Activated naive CD4-positive, alpha-beta T cell treated with anti-CD3 and anti-CD28 coated beads for 36 hours (primary cell): ENCODE measurements at regions not wholly inside any gene's neighbourhood (a gene's known extent, or its start where the extent isn't known, plus 50 kb on each side); places are given as distances from the start of the nearest gene placed in this dataset.

ENCODE experiments used
- CTCF ChIA-PET: fragments of 350-600 bp; sonication (Branson Sonifier 250); formaldehyde crosslinking; loops from one replicate; lab custom pipeline; 2021; ENCODE audit warnings: antibody characterized with exemption; lab: Charles Lee
- DNase-seq: peaks from one replicate; pipeline ENCODE4 v3.0.0-alpha.2; 2020
- H3K27ac Mint-ChIP-seq: one replicate; pipeline ENCODE4 v1.8.0; 2021; ENCODE audit warnings: mild to moderate bottlenecking, mixed read lengths
- H3K27me3 Mint-ChIP-seq: one replicate; pipeline ENCODE4 v1.8.0; 2021; ENCODE audit warnings: low read depth, mixed read lengths
- H3K36me3 Mint-ChIP-seq: one replicate; pipeline ENCODE4 v1.8.0; 2021; ENCODE audit warnings: low read depth, mixed read lengths
- H3K4me1 Mint-ChIP-seq: one replicate; pipeline ENCODE4 v1.8.0; 2021; ENCODE audit warnings: low read depth, mixed read lengths
- H3K4me3 Mint-ChIP-seq: one replicate; pipeline ENCODE4 v1.8.0; 2021; ENCODE audit warnings: mild to moderate bottlenecking, moderate library complexity, mixed read lengths
- H3K9me3 Mint-ChIP-seq: one replicate; pipeline ENCODE4 v1.8.0; 2021; ENCODE audit warnings: mixed read lengths
- intact Hi-C: fragments of 100-400 bp; cut with micrococcal nuclease; formaldehyde crosslinking; loops from one replicate; pipeline ENCODE4 v1.15.1; 2023

- Mint-ChIP-seq H3K36me3 (no peaks in the 10 kb centered on the region), H3K4me3 (no peak overlapping the region), H3K27ac (no peak overlapping the region), H3K27me3 (no peaks in the 10 kb centered on the region), H3K4me1 (peaks cover 21% of the 10 kb centered on the region), H3K9me3 (no peaks in the 10 kb centered on the region)
- intact Hi-C loops, result no loop called here
- no peak for DNase-seq
- CTCF ChIA-PET, result no interaction called here
These were observed 84.0 kb upstream of the NPY start for GRCh38 chr7:24199978-24200377.

GRCh38 chr7:24200407-24200966 lies 83.5 kb upstream of the NPY start:
- CTCF ChIA-PET, result no interaction called here
- Mint-ChIP-seq H3K27ac (no peak overlapping the region), H3K9me3 (no peaks in the 10 kb centered on the region), H3K36me3 (no peaks in the 10 kb centered on the region), H3K4me3 (no peak overlapping the region), H3K4me1 (peaks cover 21% of the 10 kb centered on the region), H3K27me3 (no peaks in the 10 kb centered on the region)
- DNase-seq, result no peak
- intact Hi-C loops, result no loop called here

DNA sequence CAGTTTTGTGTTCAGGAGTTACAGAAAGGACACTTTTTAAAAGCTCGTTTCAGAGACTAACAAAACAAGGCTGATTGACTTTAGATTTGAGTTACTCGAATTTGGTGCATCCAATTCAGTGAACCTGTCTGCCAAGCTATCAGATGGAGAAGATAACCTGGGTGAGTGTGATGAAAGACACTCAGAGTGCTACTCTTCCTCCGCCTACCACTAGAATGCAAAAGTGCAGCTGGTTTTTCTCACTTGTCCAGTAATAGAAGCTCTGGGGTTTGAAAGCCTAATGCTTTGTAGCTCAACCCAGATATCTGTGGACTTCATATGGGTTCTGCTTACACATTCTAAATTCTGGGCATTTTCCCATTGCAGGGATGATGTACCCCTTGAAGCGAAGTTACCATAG lies 82.8 kb upstream of the NPY start:
- peaks cover 21% of the 10 kb centered on the region for H3K4me1 Mint-ChIP-seq
- H3K27ac Mint-ChIP-seq, result no peak overlapping the region
- intact Hi-C loops, result no loop called here
- CTCF ChIA-PET, result no interaction called here
- no peaks in the 10 kb centered on the region for H3K27me3 Mint-ChIP-seq
- H3K36me3 Mint-ChIP-seq, result no peaks in the 10 kb centered on the region
- DNase-seq, result no peak
- H3K4me3 Mint-ChIP-seq, result no peak overlapping the region
- no peaks in the 10 kb centered on the region for H3K9me3 Mint-ChIP-seq

GRCh38 chr7:24212073-24212472 lies 71.9 kb upstream of the NPY start:
- H3K27me3 Mint-ChIP-seq, result no peaks in the 10 kb centered on the region
- CTCF ChIA-PET, result interaction anchor here (0.6 kb wide), 1 partner anchor 946 kb away, joined by 3 read pairs; no protein-coding TSS in a partner anchor
- no peak overlapping the region for H3K4me3 Mint-ChIP-seq
- no peaks in the 10 kb centered on the region for H3K4me1 Mint-ChIP-seq
- DNase-seq, result no peak
- H3K27ac Mint-ChIP-seq, result no peak overlapping the region
- intact Hi-C loops, result no loop called here
- H3K9me3 Mint-ChIP-seq, result no peaks in the 10 kb centered on the region
- no peaks in the 10 kb centered on the region for H3K36me3 Mint-ChIP-seq

GRCh38 chr7:24213311-24213710 lies 70.7 kb upstream of the NPY start:
- Mint-ChIP-seq H3K27me3 (no peaks in the 10 kb centered on the region), H3K27ac (no peak overlapping the region), H3K9me3 (no peaks in the 10 kb centered on the region), H3K4me1 (no peaks in the 10 kb centered on the region), H3K36me3 (no peaks in the 10 kb centered on the region), H3K4me3 (no peak overlapping the region)
- no peak for DNase-seq
- intact Hi-C loops, result no loop called here
- CTCF ChIA-PET, result no interaction called here

DNA sequence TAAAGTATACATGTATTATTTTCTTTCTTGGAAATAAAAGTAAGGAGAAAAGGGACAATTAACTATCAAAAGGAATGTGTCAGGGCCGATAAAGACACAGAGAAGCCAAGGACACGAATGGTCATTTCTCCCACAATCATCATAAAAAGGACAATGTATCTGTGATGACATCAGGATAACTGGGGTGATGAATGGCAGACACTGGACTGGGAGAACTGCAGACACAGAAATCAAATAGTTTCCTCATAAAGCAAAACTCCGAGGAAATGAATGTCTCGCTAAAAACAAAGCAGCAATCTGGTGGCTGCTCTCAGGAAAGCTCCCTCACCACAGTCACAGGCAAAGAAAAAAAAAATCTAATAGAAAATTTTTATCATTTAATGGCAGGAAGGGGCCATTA lies 69.3 kb upstream of the NPY start:
- Mint-ChIP-seq H3K27ac (no peak overlapping the region), H3K27me3 (no peaks in the 10 kb centered on the region), H3K4me1 (no peaks in the 10 kb centered on the region), H3K36me3 (no peaks in the 10 kb centered on the region), H3K4me3 (no peak overlapping the region), H3K9me3 (no peaks in the 10 kb centered on the region)
- no peak for DNase-seq
- CTCF ChIA-PET, result no interaction called here
- intact Hi-C loops, result no loop called here

DNA sequence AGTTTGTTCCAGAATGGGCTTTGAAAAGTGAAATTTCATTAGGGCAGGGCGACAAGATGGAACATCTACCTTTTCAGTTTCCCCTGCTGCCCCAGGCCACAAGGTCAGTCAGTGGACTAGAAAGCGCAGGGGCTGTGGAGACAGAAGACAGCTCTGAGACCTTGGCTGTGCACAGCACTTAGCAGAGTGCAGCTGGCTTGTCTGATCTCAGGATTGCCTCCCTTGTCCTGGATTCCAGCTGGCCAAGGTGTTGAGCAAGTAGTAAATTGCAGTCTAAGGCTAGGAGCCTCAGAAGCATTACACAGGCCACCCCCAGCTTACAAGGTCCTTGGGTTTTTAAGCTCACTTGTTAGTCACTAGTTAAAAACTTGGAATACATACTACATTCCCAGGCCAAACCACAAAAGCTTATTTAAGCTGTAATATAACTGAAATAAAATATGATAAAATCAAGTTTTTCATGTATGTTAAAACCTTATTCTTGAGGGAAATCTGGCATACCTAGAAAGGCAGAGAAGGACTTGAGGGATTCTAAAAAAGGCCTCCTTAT lies 67.3 kb upstream of the NPY start:
- Mint-ChIP-seq H3K4me1 (no peaks in the 10 kb centered on the region), H3K27ac (no peak overlapping the region), H3K9me3 (no peaks in the 10 kb centered on the region), H3K4me3 (no peak overlapping the region), H3K36me3 (no peaks in the 10 kb centered on the region), H3K27me3 (no peaks in the 10 kb centered on the region)
- no peak for DNase-seq
- intact Hi-C loops, result no loop called here
- CTCF ChIA-PET, result interaction anchor here (0.7 to 0.8 kb wide), 2 partner anchors 11 to 81 kb away, joined by 3 read pairs; no protein-coding TSS in a partner anchor

DNA sequence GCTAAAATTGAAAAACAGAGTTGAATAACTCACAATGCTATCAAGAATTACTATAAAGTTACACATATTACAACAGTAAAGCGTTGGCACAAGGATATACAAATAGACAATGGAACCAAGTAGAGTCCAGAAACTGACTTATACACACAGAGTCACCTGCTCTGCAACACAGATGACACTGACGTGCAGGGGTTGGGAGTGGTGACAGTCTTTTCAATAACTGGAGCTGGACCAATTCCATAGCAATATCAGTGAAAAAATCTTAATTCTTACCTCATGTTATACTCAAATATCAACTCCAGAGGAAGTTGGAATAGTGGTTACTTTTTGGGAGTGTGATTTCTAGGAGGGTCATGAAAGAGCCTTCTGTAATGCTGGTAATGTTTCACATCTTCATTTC lies 62.5 kb upstream of the NPY start:
- Mint-ChIP-seq H3K4me3 (no peak overlapping the region), H3K27me3 (peaks cover 3% of the 10 kb centered on the region), H3K27ac (no peak overlapping the region), H3K36me3 (no peaks in the 10 kb centered on the region), H3K4me1 (no peaks in the 10 kb centered on the region), H3K9me3 (peaks cover 9% of the 10 kb centered on the region)
- intact Hi-C loops, result no loop called here
- no peak for DNase-seq
- CTCF ChIA-PET, result no interaction called here

DNA sequence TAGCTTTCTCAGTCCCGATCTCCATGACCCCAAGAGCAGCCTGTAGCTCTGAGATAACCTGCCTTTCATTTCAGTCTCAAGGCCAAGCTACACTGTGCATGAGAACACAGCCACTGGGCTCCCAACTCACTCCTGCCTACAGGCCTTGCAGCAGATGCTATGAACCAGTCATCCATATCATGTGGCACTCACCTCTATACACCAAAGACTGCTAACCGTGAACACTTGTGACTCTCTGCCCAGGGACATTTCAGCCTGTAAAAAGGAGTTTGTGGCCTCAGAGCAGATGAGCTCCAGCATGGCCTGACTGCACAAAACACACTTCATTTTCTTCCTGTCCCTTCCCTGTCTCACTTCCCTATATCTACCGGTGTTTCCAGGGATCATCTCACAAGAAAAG lies 56.9 kb upstream of the NPY start:
- peaks cover 3% of the 10 kb centered on the region for H3K27me3 Mint-ChIP-seq
- DNase-seq, result no peak
- no peak overlapping the region for H3K27ac Mint-ChIP-seq
- intact Hi-C loops, result no loop called here
- peaks cover 21% of the 10 kb centered on the region for H3K4me1 Mint-ChIP-seq
- no peaks in the 10 kb centered on the region for H3K36me3 Mint-ChIP-seq
- no peak overlapping the region for H3K4me3 Mint-ChIP-seq
- peaks cover 9% of the 10 kb centered on the region for H3K9me3 Mint-ChIP-seq
- CTCF ChIA-PET, result interaction anchor here (0.6 to 1.0 kb wide), 2 partner anchors 10 to 860 kb away, joined by 3 read pairs; no protein-coding TSS in a partner anchor

- H3K27ac Mint-ChIP-seq, result no peak overlapping the region
- intact Hi-C loops, result no loop called here
- CTCF ChIA-PET, result interaction anchor here (1.0 kb wide), 1 partner anchor 11 kb away, joined by 3 read pairs; no protein-coding TSS in a partner anchor
- H3K4me1 Mint-ChIP-seq, result peaks cover 21% of the 10 kb centered on the region
- H3K9me3 Mint-ChIP-seq, result peaks cover 9% of the 10 kb centered on the region
- H3K4me3 Mint-ChIP-seq, result no peak overlapping the region
- DNase-seq, result peak; percentile 46
- peaks cover 3% of the 10 kb centered on the region for H3K27me3 Mint-ChIP-seq
- H3K36me3 Mint-ChIP-seq, result no peaks in the 10 kb centered on the region
These were observed 56.2 kb upstream of the NPY start for GRCh38 chr7:24227603-24228359.

DNA sequence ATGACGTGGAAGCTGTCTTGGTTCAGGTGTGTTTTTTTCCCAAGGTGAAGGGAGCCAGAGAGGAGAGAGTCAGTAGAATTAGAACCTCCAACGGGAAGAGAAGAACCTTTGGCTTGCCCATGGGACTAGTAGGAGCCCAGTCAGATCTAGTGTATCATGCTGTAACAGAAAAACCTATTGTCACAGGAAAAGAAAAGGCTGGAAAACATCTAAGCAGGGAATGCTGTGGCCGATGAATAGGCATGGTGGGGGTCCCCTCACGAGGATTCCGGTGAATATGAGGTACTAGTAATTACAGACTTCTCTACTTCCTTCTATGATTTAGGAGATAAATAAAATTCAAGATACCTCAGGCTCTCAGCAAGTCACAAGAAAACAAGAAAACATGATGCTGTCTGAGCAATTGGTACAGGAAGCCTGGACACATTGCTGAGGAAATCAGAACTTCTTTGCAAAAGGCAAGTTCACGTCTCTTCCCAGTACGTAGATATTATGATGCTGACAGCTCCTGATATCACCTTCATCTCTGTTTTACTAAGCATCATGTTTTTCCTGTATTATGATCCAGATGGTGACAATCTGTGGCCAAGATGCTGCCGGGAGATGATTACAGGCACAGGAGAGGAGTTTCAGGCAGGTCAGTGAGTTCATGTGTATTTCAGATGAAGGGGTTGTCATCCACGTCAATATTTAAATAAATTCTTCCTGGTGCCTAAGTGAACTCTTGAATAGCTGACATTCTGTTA lies 54.3 kb upstream of the NPY start:
- DNase-seq, result no peak
- CTCF ChIA-PET, result no interaction called here
- Mint-ChIP-seq H3K9me3 (no peaks in the 10 kb centered on the region), H3K36me3 (no peaks in the 10 kb centered on the region), H3K4me1 (peaks cover 21% of the 10 kb centered on the region), H3K4me3 (no peak overlapping the region), H3K27ac (no peak overlapping the region), H3K27me3 (peaks cover 2% of the 10 kb centered on the region)
- intact Hi-C loops, result no loop called here

GRCh38 chr7:24231493-24231892 lies 52.5 kb upstream of the NPY start:
- CTCF ChIA-PET, result no interaction called here
- H3K27me3 Mint-ChIP-seq, result peaks cover 2% of the 10 kb centered on the region
- no peak for DNase-seq
- H3K27ac Mint-ChIP-seq, result no peak overlapping the region
- H3K4me1 Mint-ChIP-seq, result peaks cover 21% of the 10 kb centered on the region
- H3K36me3 Mint-ChIP-seq, result no peaks in the 10 kb centered on the region
- intact Hi-C loops, result no loop called here
- H3K9me3 Mint-ChIP-seq, result no peaks in the 10 kb centered on the region
- no peak overlapping the region for H3K4me3 Mint-ChIP-seq
